Activated naive CD8-positive, alpha-beta T cell (primary cell): ENCODE measurements at regions not wholly inside any gene's neighbourhood (a gene's known extent, or its start where the extent isn't known, plus 50 kb on each side); places are given as distances from the start of the nearest gene placed in this dataset.

Source experiments
- H3K27ac Mint-ChIP-seq: one replicate; pipeline ENCODE4 v1.8.0; 2021; ENCODE audit warnings: mixed read lengths
- H3K27me3 Mint-ChIP-seq: one replicate; pipeline ENCODE4 v1.8.0; 2021; ENCODE audit warnings: mixed read lengths
- H3K36me3 Mint-ChIP-seq: one replicate; pipeline ENCODE4 v1.8.0; 2021; ENCODE audit warnings: mixed read lengths
- H3K4me1 Mint-ChIP-seq: one replicate; pipeline ENCODE4 v1.8.0; 2021; ENCODE audit warnings: low read depth, mixed read lengths
- H3K4me3 Mint-ChIP-seq: one replicate; pipeline ENCODE4 v1.8.0; 2021; ENCODE audit warnings: mild to moderate bottlenecking, mixed read lengths
- H3K9me3 Mint-ChIP-seq: one replicate; pipeline ENCODE4 v1.8.0; 2021; ENCODE audit warnings: low read depth, mixed read lengths

- no peaks in the 10 kb centered on the region for H3K36me3 Mint-ChIP-seq
- H3K27me3 Mint-ChIP-seq = peaks cover 3% of the 10 kb centered on the region
- no peaks in the 10 kb centered on the region for H3K9me3 Mint-ChIP-seq
- H3K27ac Mint-ChIP-seq = no peak overlapping the region
- no peak overlapping the region for H3K4me3 Mint-ChIP-seq
- H3K4me1 Mint-ChIP-seq = no peaks in the 10 kb centered on the region
Measured at GRCh38 chr2:58448065-58448507, 207.0 kb upstream of the FANCL start.

GRCh38 chr2:58447586-58447985 lies 206.5 kb upstream of the FANCL start:
- H3K27me3 Mint-ChIP-seq = peaks cover 3% of the 10 kb centered on the region
- no peaks in the 10 kb centered on the region for H3K36me3 Mint-ChIP-seq
- H3K4me3 Mint-ChIP-seq = no peak overlapping the region
- H3K4me1 Mint-ChIP-seq = no peaks in the 10 kb centered on the region
- H3K27ac Mint-ChIP-seq = no peak overlapping the region
- H3K9me3 Mint-ChIP-seq = no peaks in the 10 kb centered on the region

GRCh38 chr2:58441643-58442042 lies 200.5 kb upstream of the FANCL start:
- Mint-ChIP-seq H3K36me3 (no peaks in the 10 kb centered on the region), H3K4me3 (no peak overlapping the region), H3K27me3 (no peaks in the 10 kb centered on the region), H3K4me1 (no peaks in the 10 kb centered on the region), H3K9me3 (no peaks in the 10 kb centered on the region), H3K27ac (no peak overlapping the region)

GRCh38 chr2:58436872-58437271 lies 195.7 kb upstream of the FANCL start:
- Mint-ChIP-seq H3K27ac (no peak overlapping the region), H3K4me3 (no peak overlapping the region), H3K9me3 (no peaks in the 10 kb centered on the region), H3K4me1 (no peaks in the 10 kb centered on the region), H3K27me3 (no peaks in the 10 kb centered on the region), H3K36me3 (no peaks in the 10 kb centered on the region)

GRCh38 chr2:58435246-58435645 lies 194.1 kb upstream of the FANCL start:
- peaks cover under 1% of the 10 kb centered on the region for H3K27me3 Mint-ChIP-seq
- no peak overlapping the region for H3K27ac Mint-ChIP-seq
- H3K4me3 Mint-ChIP-seq = no peak overlapping the region
- H3K4me1 Mint-ChIP-seq = no peaks in the 10 kb centered on the region
- no peaks in the 10 kb centered on the region for H3K9me3 Mint-ChIP-seq
- no peaks in the 10 kb centered on the region for H3K36me3 Mint-ChIP-seq

GRCh38 chr2:58434692-58435091 lies 193.6 kb upstream of the FANCL start:
- no peaks in the 10 kb centered on the region for H3K9me3 Mint-ChIP-seq
- no peaks in the 10 kb centered on the region for H3K36me3 Mint-ChIP-seq
- H3K4me1 Mint-ChIP-seq = no peaks in the 10 kb centered on the region
- no peak overlapping the region for H3K27ac Mint-ChIP-seq
- no peak overlapping the region for H3K4me3 Mint-ChIP-seq
- H3K27me3 Mint-ChIP-seq = peaks cover 5% of the 10 kb centered on the region

- Mint-ChIP-seq H3K9me3 (no peaks in the 10 kb centered on the region), H3K4me3 (no peak overlapping the region), H3K36me3 (no peaks in the 10 kb centered on the region), H3K4me1 (peaks cover 5% of the 10 kb centered on the region), H3K27ac (no peak overlapping the region), H3K27me3 (peaks cover 11% of the 10 kb centered on the region)
Measured at GRCh38 chr2:58432491-58433170, 191.5 kb upstream of the FANCL start.

- Mint-ChIP-seq H3K4me1 (peaks cover 10% of the 10 kb centered on the region), H3K36me3 (no peaks in the 10 kb centered on the region), H3K9me3 (no peaks in the 10 kb centered on the region), H3K27me3 (peaks cover 27% of the 10 kb centered on the region), H3K27ac (no peak overlapping the region), H3K4me3 (peak overlapping the region; percentile 71)
Measured at GRCh38 chr2:58429014-58429875, 188.1 kb upstream of the FANCL start.

GRCh38 chr2:58428096-58429013 lies 187.2 kb upstream of the FANCL start:
- H3K4me3 Mint-ChIP-seq = peak overlapping the region; percentile 58
- H3K9me3 Mint-ChIP-seq = no peaks in the 10 kb centered on the region
- peaks cover 27% of the 10 kb centered on the region for H3K27me3 Mint-ChIP-seq
- peaks cover 10% of the 10 kb centered on the region for H3K4me1 Mint-ChIP-seq
- no peaks in the 10 kb centered on the region for H3K36me3 Mint-ChIP-seq
- no peak overlapping the region for H3K27ac Mint-ChIP-seq

GRCh38 chr2:58427572-58428095 lies 186.5 kb upstream of the FANCL start:
- Mint-ChIP-seq H3K27ac (no peak overlapping the region), H3K36me3 (no peaks in the 10 kb centered on the region), H3K4me1 (peaks cover 10% of the 10 kb centered on the region), H3K4me3 (peak overlapping the region; percentile 58), H3K9me3 (no peaks in the 10 kb centered on the region), H3K27me3 (peaks cover 27% of the 10 kb centered on the region)

GRCh38 chr2:58425368-58425767 lies 184.2 kb upstream of the FANCL start:
- no peak overlapping the region for H3K27ac Mint-ChIP-seq
- no peaks in the 10 kb centered on the region for H3K9me3 Mint-ChIP-seq
- H3K36me3 Mint-ChIP-seq = no peaks in the 10 kb centered on the region
- H3K4me1 Mint-ChIP-seq = peaks cover 10% of the 10 kb centered on the region
- H3K27me3 Mint-ChIP-seq = peaks cover 28% of the 10 kb centered on the region
- H3K4me3 Mint-ChIP-seq = no peak overlapping the region

- no peaks in the 10 kb centered on the region for H3K4me1 Mint-ChIP-seq
- no peaks in the 10 kb centered on the region for H3K36me3 Mint-ChIP-seq
- H3K4me3 Mint-ChIP-seq = no peak overlapping the region
- H3K9me3 Mint-ChIP-seq = no peaks in the 10 kb centered on the region
- peaks cover 5% of the 10 kb centered on the region for H3K27me3 Mint-ChIP-seq
- no peak overlapping the region for H3K27ac Mint-ChIP-seq
Measured at GRCh38 chr2:58419983-58420382, 178.9 kb upstream of the FANCL start.

GRCh38 chr2:58416696-58417095 lies 175.6 kb upstream of the FANCL start:
- Mint-ChIP-seq H3K27me3 (peaks cover 5% of the 10 kb centered on the region), H3K9me3 (no peaks in the 10 kb centered on the region)

GRCh38 chr2:58414506-58414905 lies 173.4 kb upstream of the FANCL start:
- Mint-ChIP-seq H3K27ac (no peak overlapping the region), H3K4me3 (no peak overlapping the region)

More at GRCh38 chr2:58416696-58417095, 175.6 kb upstream of the FANCL start:
- Mint-ChIP-seq H3K4me1 (no peaks in the 10 kb centered on the region), H3K36me3 (no peaks in the 10 kb centered on the region), H3K27ac (no peak overlapping the region), H3K4me3 (no peak overlapping the region)

More at GRCh38 chr2:58414506-58414905, 173.4 kb upstream of the FANCL start:
- Mint-ChIP-seq H3K4me1 (no peaks in the 10 kb centered on the region), H3K9me3 (no peaks in the 10 kb centered on the region), H3K27me3 (no peaks in the 10 kb centered on the region), H3K36me3 (no peaks in the 10 kb centered on the region)
